HEK293T (cell line): ENCODE measurements at regions not wholly inside any gene's neighbourhood (a gene's known extent, or its start where the extent isn't known, plus 50 kb on each side); places are given as distances from the start of the nearest gene placed in this dataset.

ENCODE experiments used
- CTCF ChIA-PET: fragments of 350-600 bp; formaldehyde crosslinking; extraction: SDS; loops from one replicate; lab custom pipeline; 2021; ENCODE audit warnings: antibody characterized with exemption, inconsistent platforms; lab: Yijun Ruan, JAX
- POLR2A ChIA-PET: fragments of 350-600 bp; formaldehyde crosslinking; extraction: SDS; loops from one replicate; lab custom pipeline; 2020; ENCODE audit warnings: antibody characterized with exemption, inconsistent platforms; lab: Yijun Ruan, JAX
- DNase-seq: peaks from one replicate; pipeline ENCODE4 v3.0.0; 2012; ENCODE audit warnings: mixed read lengths; ENCODE audit errors: extremely low spot score
- ARNT ChIP-seq: fragments of 450-650 bp; IDR thresholded peaks from 2 replicates; pipeline ENCODE4 v1.6.1; 2017; ENCODE audit warnings: mild to moderate bottlenecking
- BHLHE40 ChIP-seq: fragments of 450-650 bp; IDR thresholded peaks from 2 replicates; pipeline ENCODE4 v1.6.1; 2016; ENCODE audit warnings: mild to moderate bottlenecking, moderate library complexity, borderline replicate concordance
- CTBP1 ChIP-seq: fragments of 450-650 bp; IDR thresholded peaks from 2 replicates; pipeline ENCODE4 v1.6.1; 2016; ENCODE audit warnings: borderline replicate concordance
- ELF4 ChIP-seq: fragments of 450-650 bp; IDR thresholded peaks from 2 replicates; pipeline ENCODE4 v1.6.1; 2017; ENCODE audit warnings: antibody characterized with exemption
- FOXA1 ChIP-seq: fragments of 450-650 bp; IDR thresholded peaks from 2 replicates; pipeline ENCODE4 v1.6.1; 2016; ENCODE audit warnings: mild to moderate bottlenecking
- FOXK2 ChIP-seq: fragments of 450-650 bp; IDR thresholded peaks from 2 replicates; pipeline ENCODE4 v1.6.1; 2016; ENCODE audit warnings: mild to moderate bottlenecking
- FOXM1 ChIP-seq: fragments of 450-650 bp; IDR thresholded peaks from 2 replicates; pipeline ENCODE4 v1.6.1; 2017; ENCODE audit warnings: mild to moderate bottlenecking, borderline replicate concordance
- HDGF ChIP-seq: fragments of 450-650 bp; IDR thresholded peaks from 2 replicates; pipeline ENCODE4 v1.6.1; 2017; ENCODE audit warnings: antibody characterized with exemption, borderline replicate concordance
- L3MBTL2 ChIP-seq: fragments of 450-650 bp; conservative IDR thresholded peaks from 2 replicates; pipeline ENCODE4 v1.6.1; 2016; ENCODE audit warnings: mild to moderate bottlenecking
- LEF1 ChIP-seq: fragments of 450-650 bp; IDR thresholded peaks from 2 replicates; pipeline ENCODE4 v1.6.1; 2017; ENCODE audit warnings: mild to moderate bottlenecking, borderline replicate concordance
- NFRKB ChIP-seq: fragments of 450-650 bp; IDR thresholded peaks from 2 replicates; pipeline ENCODE4 v1.6.1; 2016; ENCODE audit warnings: mild to moderate bottlenecking, moderate library complexity
- SP1 ChIP-seq: fragments of 450-650 bp; IDR thresholded peaks from 2 replicates; pipeline ENCODE4 v1.6.1; 2017
- SUZ12 ChIP-seq: fragments of 450-650 bp; IDR thresholded peaks from 2 replicates; pipeline ENCODE4 v1.6.1; 2016; ENCODE audit warnings: mild to moderate bottlenecking
- TARDBP ChIP-seq: fragments of 450-650 bp; IDR thresholded peaks from 2 replicates; pipeline ENCODE4 v1.6.1; 2016
- ZNF384 ChIP-seq: fragments of 450-650 bp; IDR thresholded peaks from 2 replicates; pipeline ENCODE4 v1.6.1; 2016
- TF ChIP-seq, protein P1 (sequence below): fragments of 450-650 bp; IDR thresholded peaks from 2 replicates; pipeline ENCODE4 v1.6.1; 2016

GRCh38 chr18:43648002-43648401, 370.7 kb upstream of the SYT4 start:
- no peak for DNase-seq
- ChIA-PET CTCF (no interaction called here), POLR2A (no interaction called here)
- TF ChIP-seq ARNT (no peak), SUZ12 (no peak), NFRKB (no peak), FOXM1 (no peak), SP1 (no peak), FOXA1 (no peak), LEF1 (no peak), TARDBP (no peak), HDGF (no peak), FOXK2 (no peak), BHLHE40 (no peak), CTBP1 (no peak), ZNF384 (no peak), L3MBTL2 (no peak), ELF4 (no peak)
- TF ChIP-seq, protein P1, sequence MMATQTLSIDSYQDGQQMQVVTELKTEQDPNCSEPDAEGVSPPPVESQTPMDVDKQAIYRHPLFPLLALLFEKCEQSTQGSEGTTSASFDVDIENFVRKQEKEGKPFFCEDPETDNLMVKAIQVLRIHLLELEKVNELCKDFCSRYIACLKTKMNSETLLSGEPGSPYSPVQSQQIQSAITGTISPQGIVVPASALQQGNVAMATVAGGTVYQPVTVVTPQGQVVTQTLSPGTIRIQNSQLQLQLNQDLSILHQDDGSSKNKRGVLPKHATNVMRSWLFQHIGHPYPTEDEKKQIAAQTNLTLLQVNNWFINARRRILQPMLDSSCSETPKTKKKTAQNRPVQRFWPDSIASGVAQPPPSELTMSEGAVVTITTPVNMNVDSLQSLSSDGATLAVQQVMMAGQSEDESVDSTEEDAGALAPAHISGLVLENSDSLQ: no peak

- ChIA-PET CTCF (no interaction called here), POLR2A (no interaction called here)
- no peak for TF ChIP-seq FOXK2
- no peak for TF ChIP-seq LEF1
- TF ChIP-seq CTBP1: no peak
- no peak for TF ChIP-seq TARDBP
- TF ChIP-seq HDGF: no peak
- TF ChIP-seq ARNT: no peak
- no peak for TF ChIP-seq SP1
- TF ChIP-seq, protein P1: no peak
- no peak for TF ChIP-seq FOXA1
- TF ChIP-seq SUZ12: no peak
- no peak for TF ChIP-seq BHLHE40
- no peak for TF ChIP-seq ZNF384
- no peak for DNase-seq
Observed at GRCh38 chr18:43649649-43650357, 372.5 kb upstream of the SYT4 start.

- CTCF ChIA-PET: no interaction called here
- DNase-seq: no peak
- TF ChIP-seq HDGF (no peak), SP1 (no peak), CTBP1 (no peak), ARNT (no peak), FOXM1 (no peak), SUZ12 (no peak), ZNF384 (no peak), LEF1 (no peak), L3MBTL2 (no peak), ELF4 (no peak), TARDBP (no peak), NFRKB (no peak), FOXA1 (no peak)
- TF ChIP-seq, protein P1: no peak
- POLR2A ChIA-PET: no interaction called here
Observed at GRCh38 chr18:43650426-43650825, 373.1 kb upstream of the SYT4 start.

DNA sequence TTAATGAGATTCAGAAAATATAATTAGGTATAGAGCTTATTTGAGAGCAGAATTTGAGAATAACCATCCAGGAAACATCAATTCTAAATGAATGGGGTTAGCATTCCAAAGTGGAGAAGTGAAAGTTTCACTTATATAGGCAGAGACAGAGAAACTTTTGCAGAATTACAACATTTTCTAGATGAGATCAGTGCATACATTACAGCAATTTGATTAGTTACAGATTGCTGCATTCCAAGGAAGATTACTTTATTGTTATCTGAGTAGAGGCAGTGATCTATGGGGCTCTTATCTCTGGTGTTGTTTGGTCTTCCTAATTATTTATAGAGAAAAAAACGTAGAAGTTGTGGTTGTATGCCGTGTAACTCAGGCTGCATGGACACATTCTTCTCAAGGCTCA, 373.8 kb upstream of the SYT4 start:
- DNase-seq: no peak
- POLR2A ChIA-PET: no interaction called here
- CTCF ChIA-PET: no interaction called here
- no peak for TF ChIP-seq SUZ12
- no peak for TF ChIP-seq NFRKB
- no peak for TF ChIP-seq HDGF
- no peak for TF ChIP-seq SP1
- TF ChIP-seq FOXA1: no peak
- no peak for TF ChIP-seq BHLHE40
- TF ChIP-seq TARDBP: no peak
- TF ChIP-seq, protein P1: no peak

DNA sequence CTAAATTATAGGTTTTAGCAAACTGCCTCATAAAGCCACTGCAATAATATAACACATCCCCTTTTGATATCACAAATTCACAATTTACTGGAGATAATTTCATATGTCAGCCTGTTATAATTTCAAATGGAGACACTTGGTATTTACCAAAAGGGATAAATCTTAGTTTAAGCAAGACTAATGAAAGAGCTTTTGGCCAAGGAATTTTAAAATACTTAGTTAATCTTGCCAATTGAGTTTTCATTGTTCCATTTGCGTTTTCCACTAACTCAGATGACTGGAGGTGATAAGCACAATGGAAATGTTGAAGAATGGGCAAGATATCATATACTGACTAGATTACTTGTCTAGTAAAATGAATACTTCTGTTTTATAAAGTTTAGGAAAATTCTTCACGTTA, 379.3 kb upstream of the SYT4 start:
- ChIA-PET POLR2A (no interaction called here), CTCF (no interaction called here)
- TF ChIP-seq SP1 (no peak), FOXM1 (no peak), TARDBP (no peak), L3MBTL2 (no peak), NFRKB (no peak), BHLHE40 (no peak), FOXK2 (no peak), CTBP1 (no peak), ELF4 (no peak), ZNF384 (no peak), ARNT (no peak), LEF1 (no peak), HDGF (no peak)
- TF ChIP-seq, protein P1: no peak
- DNase-seq: no peak
